Transverse colon (tissue), 4 donors: ENCODE measurements at regions not wholly inside any gene's neighbourhood (a gene's known extent, or its start where the extent isn't known, plus 50 kb on each side); places are given as distances from the start of the nearest gene placed in this dataset.
A peak's percentile ranks its signal among the peaks of the same experiment; 100 is the strongest.

Experiments
- CTCF ChIP-seq, 5 experiments: fragments of 200-600 bp in 3 of 5; fragments of 450-650 bp in 2 of 5; sonication (generic) in 3 of 5; IDR thresholded peaks; 1 replicate in 2 of 5; 2 replicates in 3 of 5; pipeline ENCODE4 v1.5.1; 2016 to 2017; ENCODE audit warnings: antibody characterized with exemption in 5 of 5, inconsistent platforms in 3 of 5, mild to moderate bottlenecking in 2 of 5, moderate library complexity in 1 of 5
- EP300 ChIP-seq: sonication (generic); formaldehyde crosslinking; IDR thresholded peaks from one replicate; pipeline ENCODE4 v1.6.1; 2017; ENCODE audit warnings: antibody characterized with exemption, low read depth
- POLR2A ChIP-seq: fragments of 450-650 bp; IDR thresholded peaks from one replicate; pipeline ENCODE4 v1.6.1; 2016; ENCODE audit warnings: antibody characterized with exemption, mild to moderate bottlenecking, moderate library complexity
- POLR2AphosphoS5 ChIP-seq, 3 donors: sonication (generic); formaldehyde crosslinking; IDR thresholded peaks; one replicate each; pipeline ENCODE4 v1.6.1; 2016; ENCODE audit warnings: antibody characterized with exemption in 3 of 3

- TF ChIP-seq CTCF (IDR thresholded peaks at IDR 0.05) (no peak), EP300 (no peak), POLR2AphosphoS5 (IDR thresholded peaks at IDR 0.05) (peak in 2 of 3 donors; percentile 49 to 52), POLR2A (no peak)
Measured at GRCh38 chr15:62940755-62941361, 101.7 kb upstream of the TPM1 start.
